CD4-positive, alpha-beta T cell treated with Interferon alpha-2 for 1 hour (primary cell): ENCODE measurements at regions not wholly inside any gene's neighbourhood (a gene's known extent, or its start where the extent isn't known, plus 50 kb on each side); places are given as distances from the start of the nearest gene placed in this dataset.
"Not testable (repeated sequence)": the region's sequence is repeated elsewhere in the genome, so short reads cannot be mapped to it uniquely, and the experiment has no call there.

Experiments
- DNase-seq, 2 donors: peaks; one replicate each; pipeline ENCODE4 v3.0.0-alpha.2; 2020 to 2022

DNA sequence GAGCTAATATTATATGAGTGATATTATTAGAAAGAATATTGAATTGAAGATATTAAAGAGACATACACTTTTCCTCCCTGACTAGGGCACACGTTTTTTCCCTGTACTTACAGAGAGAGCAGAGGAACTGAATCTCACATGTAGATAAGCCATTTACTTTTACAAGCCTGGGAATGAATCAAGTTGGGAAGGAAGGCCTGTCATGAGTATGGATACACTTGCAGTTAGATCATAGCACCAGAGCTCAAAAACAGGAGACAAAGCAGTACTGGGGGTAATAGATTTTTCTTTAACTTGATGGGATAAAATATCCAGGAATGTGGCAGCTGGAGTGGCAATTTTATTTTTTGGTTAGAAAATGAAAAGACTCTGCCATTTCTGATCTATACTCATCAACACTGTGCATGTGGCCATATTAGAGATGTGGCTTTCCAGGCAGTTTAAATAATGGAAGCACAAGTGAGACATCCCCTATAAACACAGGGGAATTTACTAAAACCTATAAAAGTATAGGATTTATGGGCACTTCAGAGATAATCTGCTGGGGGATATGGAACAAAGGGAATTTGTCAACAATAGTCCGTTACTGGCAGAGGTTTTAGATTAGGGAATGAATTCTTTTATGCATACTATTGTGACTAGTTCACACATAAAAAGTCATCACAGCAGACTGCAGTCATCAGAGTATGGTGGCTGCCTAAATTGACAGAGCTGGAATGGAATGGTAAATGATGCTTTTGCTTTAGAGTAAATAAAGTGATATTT lies 657.7 kb upstream of the MBL2 start:
- DNase-seq, result no peak

DNA sequence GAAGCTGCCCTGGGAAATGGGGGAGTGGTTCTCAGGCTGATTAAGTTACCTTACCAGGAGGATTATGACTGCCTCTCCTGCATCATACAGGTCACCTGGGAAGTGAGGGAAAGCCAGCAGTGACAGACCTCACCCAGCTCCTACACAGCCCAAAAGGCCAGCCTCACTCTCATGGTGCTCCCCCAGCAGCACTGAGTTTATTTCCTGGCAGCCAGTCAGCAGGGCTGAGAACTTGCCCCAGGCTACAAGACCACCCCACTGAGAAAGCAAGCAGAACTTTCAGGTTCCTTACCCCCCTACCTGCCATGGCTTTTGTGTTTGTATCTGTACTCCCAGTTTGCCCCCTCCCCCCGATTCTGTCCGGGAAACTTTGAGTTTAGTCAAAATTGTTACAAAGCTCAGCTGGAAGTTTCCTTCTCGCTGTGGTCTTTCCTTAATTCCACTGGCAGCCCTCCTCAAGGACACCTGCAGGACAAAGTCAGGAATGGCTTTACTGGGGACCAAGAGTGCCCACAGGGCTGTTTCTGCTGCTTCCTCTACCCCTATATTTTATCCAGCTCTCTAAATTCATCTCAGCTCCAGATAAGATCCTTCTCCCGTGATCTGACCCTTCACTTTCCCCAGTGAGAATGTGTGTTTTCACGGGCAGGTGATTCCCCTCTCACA lies 649.8 kb upstream of the MBL2 start:
- no peak for DNase-seq

DNA sequence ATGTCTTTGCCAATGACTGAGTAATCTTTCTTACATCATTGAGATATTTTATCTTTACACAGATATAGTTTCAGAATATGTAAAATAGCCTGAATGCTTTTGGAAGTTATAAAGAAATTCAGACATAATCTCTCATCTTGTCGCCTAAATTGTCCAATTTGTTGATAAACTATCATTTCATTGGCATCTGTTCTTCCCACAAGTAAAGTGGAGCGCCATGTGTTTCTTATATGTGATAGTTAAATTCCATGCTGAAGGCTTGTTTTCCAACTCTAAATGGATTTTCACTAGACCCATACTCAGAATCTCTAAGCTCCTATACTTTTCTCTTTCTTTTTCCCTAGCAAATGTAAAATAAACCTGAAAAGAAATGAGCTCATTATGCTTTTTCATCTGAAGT lies 640.1 kb upstream of the MBL2 start:
- DNase-seq, result no peak

DNA sequence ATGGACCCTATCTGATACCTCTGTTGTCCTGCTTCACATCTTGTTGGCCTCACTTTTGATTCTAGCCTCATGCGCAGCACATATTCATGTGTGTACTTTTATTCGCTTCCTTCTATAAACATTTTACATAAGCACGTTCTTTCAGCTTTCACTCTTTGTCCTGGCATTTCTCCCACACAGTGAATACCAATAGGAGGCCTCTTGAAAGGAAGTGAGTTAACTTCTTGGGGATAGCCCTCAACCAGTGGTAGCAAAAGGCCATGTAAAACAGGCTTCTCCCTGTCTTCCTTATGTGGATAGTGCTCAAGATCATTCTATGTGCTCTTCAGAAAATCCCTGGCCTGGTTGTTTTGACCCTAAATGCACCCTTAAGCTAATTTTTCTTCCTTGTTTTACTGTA lies 633.9 kb upstream of the MBL2 start:
- no peak for DNase-seq

DNA sequence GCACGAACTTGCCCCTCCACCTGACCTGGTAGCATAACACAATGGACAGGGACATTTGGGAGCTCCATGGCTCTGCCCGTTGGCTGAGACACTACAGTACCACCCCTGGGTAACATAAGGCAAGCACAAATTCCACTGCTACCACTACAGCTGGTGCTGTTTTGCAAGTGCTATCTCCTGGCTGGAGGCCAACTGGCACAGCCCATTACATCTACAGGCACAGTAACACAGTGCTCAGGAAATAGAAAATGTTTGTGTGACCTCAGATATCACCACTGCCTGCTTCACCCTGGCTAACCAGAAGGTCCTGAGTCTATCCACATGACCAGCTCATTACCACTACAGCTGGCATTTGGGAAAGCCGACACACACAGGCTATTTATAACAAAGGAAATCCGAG lies 631.1 kb upstream of the MBL2 start:
- no peak for DNase-seq

DNA sequence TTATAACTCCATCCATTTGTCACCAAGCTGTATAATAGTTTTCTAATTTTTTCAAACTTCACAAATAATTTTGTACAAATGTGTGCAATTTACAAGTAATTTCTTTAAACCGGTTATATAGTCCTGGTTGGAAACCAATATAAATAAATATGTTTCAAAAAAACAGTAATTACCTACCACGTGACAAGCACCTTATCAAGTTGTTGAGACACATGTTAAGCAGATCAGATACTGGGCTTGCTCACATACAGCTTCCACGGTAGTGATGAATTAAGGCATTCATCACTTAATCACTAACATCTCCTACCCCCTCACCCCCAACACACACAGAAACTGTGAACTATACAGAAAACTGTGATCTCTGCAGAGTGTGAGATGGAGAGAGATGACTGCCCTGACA lies 630.0 kb upstream of the MBL2 start:
- DNase-seq, result no peak

DNA sequence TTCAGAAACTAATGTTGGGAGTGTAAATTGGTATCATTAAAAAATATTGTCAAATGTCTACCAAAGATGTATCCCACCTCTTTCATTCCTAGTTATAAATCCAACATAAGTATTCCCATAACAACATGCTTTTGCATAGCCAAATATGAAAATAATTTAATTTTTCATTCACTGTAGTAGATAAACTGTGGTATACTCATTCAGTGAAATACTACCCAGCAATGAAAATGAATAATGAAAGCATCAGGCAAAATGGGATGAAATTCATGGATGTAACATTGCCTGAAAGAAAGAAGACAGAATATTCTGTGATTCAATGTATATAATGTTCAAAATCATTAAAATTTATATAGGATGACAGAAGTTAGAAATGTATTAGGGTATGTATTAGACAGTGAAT lies 629.0 kb upstream of the MBL2 start:
- DNase-seq, result no peak

DNA sequence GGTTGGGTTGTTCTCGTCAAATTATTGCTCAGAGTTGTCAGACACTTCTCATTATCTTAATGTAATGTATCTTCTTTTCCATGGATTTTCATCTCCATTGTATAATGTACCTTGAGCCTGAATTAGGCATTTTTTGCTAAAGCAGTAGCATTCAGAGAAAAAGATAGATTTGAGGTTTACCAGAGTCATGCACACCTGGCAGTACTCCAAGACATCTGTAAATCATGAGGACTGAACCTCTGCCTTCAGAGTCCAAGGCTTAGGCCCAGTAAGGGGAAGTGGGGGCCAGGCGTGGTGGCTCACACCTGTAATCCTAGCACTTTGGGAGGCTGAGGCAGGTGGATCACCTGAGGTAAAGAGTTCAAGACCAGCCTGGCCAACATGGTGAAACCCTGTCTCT lies 624.3 kb upstream of the MBL2 start:
- no peak for DNase-seq

DNA sequence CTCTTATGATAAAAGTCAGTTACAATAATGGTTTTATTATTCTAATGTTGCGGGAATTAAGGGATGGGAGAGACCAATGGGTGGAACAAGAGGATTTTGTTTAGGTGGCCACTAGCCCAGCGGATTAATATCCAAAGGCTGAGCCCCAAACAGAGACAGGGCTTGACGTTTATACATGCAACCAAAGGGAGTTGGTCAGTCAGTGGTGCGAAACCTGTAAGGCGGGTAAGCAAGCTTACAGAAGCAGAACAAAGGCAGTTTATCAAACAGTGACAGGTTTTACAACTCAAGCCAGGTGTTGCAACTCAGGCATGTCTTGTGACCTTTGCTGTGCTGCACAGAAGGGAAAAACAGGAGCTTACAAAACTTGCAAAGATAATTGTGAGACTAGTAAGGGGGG lies 622.9 kb upstream of the MBL2 start:
- DNase-seq, result no peak

DNA sequence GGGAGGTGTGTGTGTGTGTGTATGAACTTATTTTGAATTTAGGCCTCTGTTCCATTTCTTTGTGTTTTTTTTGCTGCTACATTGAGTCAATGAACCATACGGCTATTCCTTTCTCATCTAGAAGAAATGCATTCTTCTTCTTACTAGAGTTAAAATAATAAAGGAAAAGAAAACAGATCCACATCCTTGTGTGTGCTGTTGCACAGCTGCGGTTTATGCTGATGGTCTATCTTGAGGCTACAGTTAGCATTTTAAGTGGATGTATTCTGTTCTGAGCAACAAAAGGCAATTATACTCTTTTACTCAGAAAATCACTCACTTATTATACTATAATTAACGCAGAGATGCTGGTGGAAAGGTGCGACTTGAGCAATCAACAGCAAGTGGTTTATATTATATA lies 615.0 kb upstream of the MBL2 start:
- DNase-seq, result no peak

DNA sequence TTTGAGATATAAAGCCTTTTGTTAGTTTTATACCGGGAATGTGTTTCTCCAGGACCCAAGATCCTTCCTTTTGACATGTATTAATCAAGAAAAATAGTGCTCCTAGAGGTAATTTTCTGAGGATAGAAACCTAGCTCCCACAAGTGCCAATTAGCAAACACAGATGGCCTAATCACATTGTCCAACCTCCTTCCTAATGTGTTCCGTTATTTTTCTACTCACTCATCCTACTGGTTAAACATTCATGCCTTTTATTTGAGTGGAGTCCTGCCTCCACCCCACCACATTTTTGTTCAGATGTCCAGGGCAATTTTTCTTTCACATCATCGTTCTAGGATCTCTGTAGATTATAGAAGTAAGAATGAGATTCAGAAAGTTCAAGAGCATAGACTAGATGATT lies 610.0 kb upstream of the MBL2 start:
- no peak for DNase-seq

DNA sequence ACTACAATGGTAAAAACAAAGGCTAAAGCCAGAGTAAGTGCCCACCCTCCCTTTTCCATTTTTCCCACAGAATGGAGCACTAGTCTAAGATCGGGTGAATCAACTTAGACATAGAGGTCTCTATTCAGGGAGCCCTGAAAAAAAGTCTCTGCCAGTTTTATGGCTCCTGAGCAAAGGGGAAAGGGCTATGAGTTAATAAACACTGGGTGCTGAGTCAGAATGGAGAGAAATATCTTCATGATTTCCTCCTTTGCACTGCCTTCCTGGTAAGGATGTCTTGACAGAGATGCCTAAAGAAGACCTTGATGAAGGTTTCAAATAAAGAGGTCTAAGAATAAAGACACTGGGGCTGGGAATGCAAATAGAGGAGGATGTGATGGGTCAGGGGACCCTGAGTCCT lies 607.4 kb upstream of the MBL2 start:
- DNase-seq, result no peak

DNA sequence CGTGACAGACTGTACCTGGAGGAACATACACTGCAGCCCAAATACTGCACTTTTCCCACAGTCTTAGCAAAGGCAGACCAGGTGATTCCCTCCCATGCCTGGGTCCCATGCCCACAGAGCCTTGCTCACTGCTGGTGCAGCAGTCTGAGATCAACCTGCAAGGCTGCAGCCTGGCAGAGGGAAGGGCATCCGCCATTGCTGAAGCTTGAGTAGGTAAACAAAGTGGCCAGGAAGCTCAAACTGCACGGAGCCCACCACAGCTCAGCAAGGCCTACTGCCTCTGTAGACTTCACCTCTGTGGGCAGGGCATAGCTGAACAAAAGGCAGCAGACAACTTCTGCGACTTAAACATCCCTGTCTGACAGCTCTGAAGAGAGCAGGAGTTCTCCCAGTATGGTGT lies 597.8 kb upstream of the MBL2 start:
- DNase-seq, result no peak

DNA sequence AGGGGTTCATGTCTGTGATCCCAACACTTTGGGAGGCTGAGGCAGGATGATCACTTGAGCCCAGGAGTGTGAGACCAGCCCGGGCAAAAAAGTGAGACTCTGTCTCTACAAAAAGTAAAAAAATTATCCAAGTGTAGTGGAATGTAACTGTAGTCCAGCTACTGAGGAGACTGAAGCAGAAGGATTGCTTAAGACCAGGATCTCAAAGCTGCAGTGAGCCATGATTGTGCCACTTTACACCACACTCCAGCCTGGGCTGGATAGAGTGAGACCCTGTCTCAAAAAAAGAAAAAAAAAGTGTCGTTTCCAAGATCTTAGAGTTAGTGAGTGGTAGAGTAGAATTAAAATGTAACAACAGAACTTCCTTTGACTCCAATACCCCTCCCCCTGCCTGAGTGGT lies 589.4 kb upstream of the MBL2 start:
- no peak for DNase-seq

DNA sequence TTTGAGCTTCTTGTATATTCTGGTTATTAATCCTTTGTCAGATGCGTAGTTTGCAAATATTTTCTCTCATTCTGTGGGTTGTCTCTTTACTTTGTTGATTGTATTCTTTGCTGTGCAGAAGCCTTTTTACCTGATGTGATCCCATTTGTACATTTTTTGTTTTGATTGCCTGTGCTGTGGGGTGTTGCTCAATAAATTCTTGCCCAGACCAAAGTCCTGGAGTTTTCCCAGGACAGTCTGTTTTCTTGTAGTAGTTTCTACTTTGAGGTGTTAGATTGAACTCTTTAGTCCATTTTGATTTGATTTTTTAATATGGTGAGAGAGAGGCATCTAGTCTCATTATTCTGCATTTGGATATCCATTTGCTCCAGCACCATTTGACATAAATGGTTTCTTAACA lies 588.7 kb upstream of the MBL2 start:
- DNase-seq, result no peak

DNA sequence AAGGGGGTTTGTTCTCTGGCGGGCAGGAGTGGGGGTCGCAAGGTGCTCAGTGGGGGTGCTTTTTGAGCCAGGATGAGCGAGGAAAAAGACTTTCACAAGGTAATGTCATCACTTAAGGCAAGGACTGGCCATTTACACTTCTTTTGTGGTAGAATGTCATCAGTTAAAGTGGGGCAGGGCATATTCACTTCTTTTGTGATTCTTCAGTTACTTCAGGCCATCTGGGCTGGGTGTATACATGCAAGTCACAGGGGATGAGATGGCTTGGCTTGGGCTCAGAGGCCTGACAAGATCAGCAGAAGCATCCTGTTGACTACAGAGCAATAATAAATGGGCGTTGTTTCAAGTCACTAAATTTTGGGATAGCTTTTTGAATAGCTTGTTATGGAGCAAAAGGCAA lies 586.4 kb upstream of the MBL2 start:
- DNase-seq, result not testable (repeated sequence)

DNA sequence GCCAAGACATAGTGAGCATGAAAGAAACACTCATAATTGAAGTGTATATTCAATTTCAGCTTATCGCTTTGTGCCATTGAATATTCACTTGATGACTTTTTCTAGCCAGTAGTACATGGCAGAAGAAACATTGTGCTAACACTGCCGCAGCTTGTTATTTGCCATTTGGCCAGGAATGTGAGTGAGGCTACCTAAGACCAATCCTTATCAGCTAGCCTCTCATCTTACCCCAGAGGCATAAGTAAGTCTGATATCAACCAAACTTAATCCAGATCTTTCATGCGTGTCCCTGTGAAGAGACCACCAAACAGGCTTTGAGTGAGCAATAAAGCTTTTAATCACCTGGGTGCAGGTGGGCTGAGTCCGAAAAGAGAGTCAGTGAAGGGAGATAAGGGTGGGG lies 586.0 kb upstream of the MBL2 start:
- no peak for DNase-seq

DNA sequence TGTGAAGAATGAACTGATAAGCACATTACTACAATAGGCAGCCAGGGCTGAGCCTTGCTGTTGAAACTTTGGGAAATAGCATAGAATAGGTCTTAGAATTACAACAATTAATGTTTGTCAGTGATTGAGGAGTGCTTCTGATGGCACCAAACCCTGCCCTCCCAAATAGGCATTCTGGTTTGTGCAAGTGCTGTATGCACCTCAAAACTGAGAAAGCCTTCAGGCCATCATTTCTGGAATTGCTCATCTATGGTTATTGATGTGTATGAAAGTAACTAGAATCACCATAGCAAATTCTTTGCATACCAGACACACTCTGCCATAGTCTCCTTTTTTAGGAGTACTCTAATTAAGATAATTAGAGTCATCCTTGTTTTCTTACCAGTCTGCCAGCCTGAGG lies 585.0 kb upstream of the MBL2 start:
- DNase-seq, result no peak

DNA sequence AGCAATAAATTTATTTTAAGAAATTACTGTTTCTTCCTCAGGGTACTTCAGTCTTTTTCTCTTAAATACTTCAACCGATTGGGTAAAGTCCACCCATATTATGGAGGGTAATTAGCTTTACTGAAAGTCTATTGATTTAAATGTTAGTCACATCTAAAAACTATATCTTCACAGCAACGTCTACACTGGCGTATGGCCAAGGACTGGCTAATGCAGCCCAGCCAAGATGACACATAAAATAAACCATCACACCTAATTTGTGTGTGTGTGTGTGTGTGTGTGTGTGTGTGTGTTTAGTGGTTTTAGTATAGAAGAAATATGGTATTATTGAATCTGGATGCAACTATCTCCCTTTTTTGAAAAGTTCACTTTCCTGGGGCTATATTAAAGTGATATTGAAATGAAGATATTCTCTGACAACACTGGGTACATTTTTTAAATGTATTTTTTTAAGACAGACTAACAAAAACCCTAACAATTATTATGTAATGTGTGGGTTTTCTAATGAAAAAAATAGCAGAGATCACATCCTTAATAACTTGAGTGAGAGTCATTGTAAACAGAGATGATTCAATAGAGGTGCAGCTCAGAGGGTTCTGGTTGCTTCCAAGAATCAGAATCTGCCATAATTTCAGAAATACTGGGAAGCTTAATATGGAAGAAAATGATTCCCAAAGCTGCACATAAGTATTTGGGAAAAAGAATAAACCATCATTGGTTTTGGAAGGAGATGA lies 584.2 kb upstream of the MBL2 start:
- no peak for DNase-seq

DNA sequence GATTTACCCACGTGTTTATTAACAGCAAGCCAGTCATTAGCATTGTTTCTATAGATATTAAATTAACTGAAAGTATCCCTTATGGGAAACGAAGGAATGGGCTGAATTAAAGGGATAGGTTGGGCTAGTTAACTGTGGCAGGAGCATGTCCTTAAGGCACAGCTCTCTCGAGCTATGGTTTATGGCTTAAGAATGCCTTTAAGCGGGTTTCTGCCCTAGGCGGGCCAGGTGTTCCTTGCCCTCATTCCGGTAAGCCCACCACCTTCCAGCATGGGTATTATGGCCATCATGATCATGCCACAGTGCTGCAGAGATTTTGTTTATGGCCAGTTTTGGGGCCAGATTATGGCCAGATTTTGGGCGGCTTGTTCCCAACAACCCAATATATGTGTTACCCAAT lies 569.9 kb upstream of the MBL2 start:
- DNase-seq, result not testable (repeated sequence)

DNA sequence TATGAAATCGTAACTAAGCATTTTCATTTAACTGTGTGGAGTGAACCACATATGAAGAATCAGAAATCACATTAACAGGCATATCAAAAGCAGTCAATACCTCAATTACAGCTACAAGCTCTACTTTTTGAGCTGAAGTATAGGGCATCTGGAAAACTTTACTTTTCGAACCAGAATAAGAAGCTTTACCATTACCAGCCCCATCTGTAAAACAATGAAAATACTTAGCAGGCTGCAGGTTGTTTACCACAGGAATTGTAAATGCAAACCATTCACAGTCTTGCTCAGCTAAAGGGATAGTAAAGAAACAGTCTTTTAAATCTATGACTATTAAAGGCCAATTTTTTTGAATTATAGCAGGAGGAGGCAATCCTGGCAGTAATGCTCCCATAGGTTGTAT lies 565.6 kb upstream of the MBL2 start:
- not testable (repeated sequence) for DNase-seq

DNA sequence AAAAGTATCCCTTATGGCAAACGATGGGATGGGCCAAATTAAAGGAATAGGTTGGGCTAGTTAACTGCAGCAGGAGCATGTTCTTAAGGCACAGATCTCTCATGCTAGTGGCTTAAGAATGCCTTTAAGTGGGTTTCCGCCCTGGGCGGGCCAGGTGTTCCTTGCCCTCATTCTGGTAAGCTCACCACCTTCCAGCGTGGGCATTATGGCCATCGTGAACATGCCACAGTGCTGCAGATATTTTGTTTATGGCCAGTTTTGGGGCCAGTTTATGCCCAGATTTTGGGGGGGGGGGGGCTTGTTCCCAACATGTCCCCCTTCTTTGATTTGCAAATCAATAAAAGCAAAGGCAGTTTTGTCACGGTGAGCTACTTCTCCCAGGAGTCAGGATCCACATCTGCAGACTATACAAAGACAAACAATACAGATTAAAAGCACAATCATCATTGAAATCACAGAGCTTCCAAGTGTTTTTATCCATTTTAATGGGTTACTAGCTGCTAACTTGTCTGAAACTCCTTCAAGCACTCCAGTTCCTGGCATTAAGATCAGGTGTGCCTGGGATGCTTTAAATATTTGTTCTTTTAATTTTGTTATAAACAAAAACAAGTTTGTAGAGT lies 563.3 kb upstream of the MBL2 start:
- not testable (repeated sequence) for DNase-seq

DNA sequence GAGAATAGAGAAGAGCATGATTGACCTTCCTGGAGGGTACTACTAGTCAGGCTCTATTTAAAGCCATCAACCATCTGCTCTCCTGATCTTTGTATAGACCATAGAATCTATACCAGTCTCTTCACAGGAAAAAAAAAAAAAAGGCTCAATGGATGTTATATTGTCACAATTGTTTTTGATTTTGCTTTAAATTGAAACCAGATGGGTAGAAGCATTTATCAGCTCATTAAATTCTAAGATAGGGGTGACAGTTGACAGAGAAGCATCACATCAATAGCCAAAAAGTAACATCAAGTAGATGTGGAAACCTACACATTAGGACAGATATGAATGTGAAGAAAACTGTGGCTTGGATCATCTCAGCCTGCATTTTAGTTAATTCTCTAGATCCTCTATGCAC lies 558.9 kb upstream of the MBL2 start:
- no peak for DNase-seq
